ENCODE measurements at regions not wholly inside any gene's neighbourhood (a gene's known extent, or its start where the extent isn't known, plus 50 kb on each side); places are given as distances from the start of the nearest gene placed in this dataset.
A peak's percentile ranks its signal among the peaks of the same experiment; 100 is the strongest.
"Not testable (repeated sequence)": the region's sequence is repeated elsewhere in the genome, so short reads cannot be mapped to it uniquely, and the experiment has no call there.

DNA sequence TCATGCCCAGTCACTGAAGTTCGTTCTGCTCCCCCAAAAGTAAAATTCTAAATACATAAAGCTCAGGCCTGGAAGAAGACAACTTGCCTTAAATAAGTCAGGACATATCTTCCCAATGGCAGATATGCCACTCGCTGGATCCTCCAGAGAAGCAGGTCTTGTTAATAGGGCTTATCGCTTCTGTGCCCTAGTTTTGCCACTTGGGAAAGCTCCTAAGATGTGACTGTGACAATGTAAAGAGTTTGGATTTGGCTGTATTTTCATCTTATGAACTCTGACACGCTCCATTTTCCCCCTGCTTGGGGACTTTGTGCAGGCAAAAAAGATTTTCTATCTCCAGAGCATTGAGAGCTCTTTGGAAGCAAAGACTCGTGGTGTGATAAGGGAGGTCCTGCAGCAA lies 279.9 kb downstream of the WDR11 start:
- no peak for DNase-seq

DNA sequence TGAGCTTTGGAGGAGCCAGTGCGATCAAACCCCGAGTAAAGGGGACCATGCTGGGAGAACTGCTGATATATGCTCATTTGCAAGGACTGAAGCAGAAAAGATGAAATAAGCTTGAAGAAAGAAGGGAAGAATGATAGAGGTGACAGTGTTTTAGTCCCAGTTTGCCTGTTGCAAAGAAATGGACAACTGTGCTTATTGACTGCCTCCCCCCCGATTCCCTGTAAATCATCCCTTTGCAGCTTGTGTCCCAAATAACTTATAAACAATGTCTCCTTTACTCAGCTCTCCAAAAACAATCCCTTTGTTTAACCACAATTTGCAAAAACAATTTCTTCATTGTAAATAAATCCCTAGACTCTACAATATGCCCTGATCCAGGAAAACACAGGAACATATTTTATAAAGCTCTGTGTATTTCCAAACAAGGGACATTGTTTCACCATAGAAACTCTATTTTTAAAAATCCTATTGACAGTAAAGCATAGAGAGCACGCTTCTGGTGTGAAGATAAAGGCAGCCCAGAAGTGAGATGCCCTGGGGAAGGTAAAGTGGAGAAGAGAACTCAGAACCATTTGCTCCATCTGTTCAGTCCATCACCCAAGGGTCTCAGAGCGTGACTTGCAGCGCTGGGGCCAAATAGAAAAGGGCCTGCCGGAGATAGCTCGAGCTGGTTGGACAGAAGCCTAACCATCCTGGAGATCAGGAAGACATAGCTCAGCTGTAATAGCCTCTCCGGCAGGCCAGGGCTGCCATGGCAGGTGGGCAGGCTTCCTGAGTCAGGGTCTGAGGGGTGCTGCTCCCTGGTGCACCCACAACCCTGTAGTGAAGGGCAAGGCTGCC lies 280.5 kb downstream of the WDR11 start:
- peak in 19 of 58 donors; percentile 12 to 73 (median 37) for DNase-seq

DNA sequence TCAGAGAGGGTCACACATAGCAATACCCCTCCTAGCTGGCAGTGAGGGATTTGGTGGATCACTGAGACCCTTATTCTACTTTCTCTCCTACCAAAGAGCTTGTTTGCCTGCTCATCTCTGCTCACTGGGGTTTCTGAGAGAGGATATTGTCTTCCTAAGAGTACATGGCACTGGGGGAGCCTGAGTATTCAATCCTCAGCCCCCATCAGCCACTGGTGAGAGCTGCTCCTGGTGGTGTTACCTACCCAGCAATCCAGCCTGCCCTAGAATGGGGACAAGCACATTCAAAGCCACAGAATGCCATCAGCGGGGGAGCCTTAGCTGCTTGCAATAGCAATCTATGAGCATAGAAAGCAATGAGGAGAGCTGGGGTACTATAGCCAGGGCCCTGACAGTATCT lies 281.1 kb downstream of the WDR11 start:
- peak in 7 of 58 donors; percentile 13 to 73 (median 53) for DNase-seq

DNA sequence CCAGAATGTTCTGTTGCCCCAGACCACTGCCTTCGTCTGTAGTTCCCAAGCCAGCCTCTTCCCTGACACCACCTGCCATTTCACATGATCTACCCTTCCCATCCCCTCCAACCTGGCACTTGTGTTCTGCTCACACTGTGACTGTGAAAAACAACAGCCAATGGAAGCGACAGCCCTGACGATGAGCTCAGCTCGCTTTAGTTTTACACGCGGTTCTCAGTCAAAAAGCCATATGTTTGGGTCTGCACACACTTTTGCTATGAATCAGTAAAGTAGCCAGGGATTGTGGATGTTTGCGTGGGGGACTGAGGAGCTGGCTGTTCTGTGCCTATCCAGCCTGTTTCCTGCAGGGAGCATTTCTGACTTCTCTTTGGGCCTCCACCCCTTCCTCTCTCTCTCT lies 282.7 kb downstream of the WDR11 start:
- peak in 8 of 58 donors; percentile 13 to 49 (median 25) for DNase-seq

DNA sequence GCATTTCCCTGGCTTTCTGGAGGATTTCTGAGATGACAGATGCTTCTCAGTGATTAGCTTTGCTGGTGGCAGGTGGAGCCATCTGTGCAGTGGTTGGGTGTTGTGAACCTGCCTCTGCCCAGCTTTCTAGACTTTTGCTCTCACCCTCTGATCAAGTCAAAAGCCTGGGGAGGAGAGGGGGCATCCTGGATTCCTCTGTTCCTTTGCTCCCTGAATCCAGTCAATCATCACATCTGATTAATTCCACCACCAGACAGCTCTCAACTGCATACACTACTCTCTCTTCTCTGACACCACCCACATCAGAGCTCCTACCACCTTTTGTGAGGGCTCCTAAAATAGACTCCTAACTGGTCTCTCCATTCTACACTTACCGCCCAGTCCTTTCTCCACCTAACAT lies 283.5 kb downstream of the WDR11 start:
- DNase-seq: no peak

DNA sequence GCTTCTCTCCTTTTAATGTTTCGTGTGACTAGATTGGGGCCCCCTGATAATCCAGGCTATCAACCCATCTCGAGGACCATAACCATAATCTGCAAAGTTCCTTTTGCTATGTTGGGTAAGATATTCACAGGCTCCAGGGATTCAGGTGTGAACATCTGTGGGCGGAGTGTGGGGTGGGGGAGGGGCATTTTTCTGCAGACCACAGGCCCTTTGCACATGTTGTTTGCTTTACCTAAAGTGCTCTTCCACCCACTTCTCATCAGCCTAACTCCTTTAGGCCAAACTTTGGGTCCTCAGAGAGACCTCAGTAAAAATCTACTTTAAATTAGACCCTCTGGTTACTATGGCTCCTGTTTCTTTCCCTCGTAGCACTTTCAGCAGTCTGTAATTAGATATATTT lies 284.4 kb downstream of the WDR11 start:
- no peak for DNase-seq

DNA sequence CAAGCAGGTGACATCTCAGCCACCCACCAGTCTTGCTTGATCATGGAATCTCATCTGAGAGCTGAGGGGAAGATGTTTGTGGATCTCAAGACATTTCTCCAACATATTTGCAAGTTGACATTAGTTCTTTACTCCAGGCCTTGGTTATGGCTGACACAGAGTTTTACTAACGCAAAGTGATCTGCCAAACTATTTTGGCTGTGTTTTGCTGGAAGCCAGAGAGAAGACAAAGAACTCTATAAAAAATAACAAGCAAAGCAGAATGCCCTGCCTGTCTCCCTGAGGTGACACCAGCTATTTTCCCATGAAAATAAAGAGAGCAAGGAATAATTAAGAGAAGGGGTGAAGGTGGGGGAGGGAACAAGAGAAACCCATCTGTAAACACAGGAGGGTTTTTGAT lies 286.4 kb downstream of the WDR11 start:
- DNase-seq: no peak

DNA sequence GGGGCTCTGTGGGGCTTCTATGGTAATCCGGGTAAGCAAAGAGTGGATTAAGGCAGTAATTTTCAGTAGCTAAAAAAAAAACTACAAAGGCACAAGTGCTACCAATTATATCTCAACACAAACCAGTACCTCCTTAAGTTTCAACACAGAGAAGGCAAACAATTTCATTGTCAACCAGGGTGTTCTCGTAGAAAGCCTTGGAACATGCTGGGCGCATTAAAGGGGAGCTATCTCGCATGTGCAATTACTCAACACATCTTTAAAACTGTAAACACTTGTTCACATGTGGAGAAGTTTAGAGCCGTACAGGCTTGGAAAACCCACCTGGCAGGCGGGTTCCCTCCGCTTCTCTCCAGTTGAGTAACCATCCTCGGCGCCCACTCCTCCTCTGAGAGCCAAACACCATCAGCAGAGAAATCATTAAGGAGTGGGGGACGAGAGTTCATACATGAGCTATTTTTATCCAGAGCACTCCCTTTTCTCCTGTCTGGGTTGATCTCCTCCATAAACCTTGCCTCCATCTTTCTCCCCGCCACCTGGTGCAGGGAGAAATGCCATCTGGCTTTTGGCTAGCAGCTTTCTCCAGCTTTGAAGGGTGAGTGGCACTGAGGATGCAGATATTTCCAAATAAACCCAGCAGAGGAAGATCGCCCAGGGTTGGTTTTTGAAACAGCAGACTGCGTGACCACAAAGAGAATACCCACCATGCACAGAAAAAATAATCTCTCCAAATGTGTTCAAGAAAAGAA lies 287.1 kb downstream of the WDR11 start:
- no peak for DNase-seq

DNA sequence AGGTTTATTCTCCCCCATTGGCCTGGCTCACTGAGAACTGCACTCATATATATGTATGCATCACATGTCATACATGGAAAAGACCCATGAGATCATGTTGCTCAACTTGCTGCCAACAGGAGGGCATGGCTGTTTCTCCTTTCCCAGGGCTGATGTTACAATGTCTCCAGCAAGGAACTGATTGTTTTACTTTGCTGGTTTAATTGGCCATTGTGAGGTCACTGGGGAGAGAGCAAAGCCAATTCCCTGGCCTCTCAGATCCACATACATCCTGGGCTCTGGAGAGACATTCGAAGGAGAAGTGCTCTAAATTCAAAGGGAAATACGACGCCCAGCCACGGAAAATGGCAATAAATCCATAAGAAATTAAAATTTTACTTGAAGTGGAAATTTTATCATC lies 287.8 kb downstream of the WDR11 start:
- DNase-seq: no peak

DNA sequence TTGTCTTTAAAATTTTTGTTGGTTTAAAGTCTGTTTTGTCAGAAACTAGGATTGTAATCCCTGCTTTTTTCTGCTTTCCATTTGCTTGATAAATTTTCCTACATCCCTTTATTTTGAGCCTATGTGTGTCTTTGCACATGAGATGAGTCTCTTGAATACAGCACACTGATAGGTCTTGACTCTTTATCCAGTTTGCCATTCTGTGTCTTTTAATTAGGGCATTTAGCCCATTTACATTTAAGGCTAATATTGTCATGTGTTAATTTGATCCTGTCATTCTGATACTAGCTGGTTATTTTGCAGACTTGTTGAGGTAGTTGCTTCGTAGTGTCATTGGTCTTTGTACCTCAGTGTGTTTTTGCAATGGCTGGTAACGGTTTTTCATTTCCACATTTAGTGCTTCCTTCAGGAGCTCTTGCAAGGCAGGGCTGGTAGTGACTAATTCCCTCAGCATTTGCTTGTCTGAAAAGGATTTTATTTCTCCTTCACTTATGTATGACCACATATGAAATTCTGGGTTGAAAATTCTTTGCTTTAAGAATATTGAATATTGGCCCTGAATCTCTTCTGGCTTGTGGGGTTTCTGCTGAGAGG lies 294.7 kb downstream of the WDR11 start:
- DNase-seq: not testable (repeated sequence)

DNA sequence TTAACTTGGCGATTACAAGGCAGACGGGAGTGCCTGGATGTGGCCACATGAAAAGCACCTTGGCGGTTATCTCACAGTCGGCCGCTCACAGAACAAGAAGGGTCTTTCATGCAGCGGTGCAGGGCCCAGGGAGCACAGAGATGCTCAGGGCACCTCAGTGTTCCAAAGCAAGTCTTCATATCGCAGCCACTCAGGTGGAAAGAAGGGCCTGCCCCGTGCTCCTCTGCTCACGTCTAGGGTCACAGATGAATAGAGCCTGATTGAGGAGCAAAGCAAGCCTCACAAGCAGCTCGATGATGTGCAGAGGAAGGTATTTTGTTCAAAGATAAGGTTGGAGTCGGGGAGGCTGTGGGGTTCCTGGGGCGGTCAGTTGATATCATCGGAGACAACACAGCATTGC lies 297.8 kb downstream of the WDR11 start:
- DNase-seq: no peak

DNA sequence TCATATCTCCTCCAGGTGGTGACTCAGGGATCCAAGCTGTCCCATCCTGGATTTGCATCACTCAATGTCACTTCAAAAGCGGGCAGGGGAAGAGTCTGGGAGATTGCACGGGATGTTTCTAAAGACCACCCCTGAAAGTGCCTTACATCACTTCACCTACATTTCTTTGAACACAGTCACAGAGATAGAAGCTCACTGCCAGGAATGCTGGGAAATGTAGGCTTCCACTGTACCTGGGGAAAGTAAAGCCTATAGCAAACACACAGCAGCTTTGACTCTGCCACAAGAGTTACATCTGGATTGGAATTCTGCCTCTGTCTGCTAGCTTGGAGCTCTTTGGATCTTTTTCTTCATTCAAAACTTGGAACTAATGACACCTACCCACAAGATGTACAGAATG lies 300.9 kb downstream of the WDR11 start:
- no peak for DNase-seq

DNA sequence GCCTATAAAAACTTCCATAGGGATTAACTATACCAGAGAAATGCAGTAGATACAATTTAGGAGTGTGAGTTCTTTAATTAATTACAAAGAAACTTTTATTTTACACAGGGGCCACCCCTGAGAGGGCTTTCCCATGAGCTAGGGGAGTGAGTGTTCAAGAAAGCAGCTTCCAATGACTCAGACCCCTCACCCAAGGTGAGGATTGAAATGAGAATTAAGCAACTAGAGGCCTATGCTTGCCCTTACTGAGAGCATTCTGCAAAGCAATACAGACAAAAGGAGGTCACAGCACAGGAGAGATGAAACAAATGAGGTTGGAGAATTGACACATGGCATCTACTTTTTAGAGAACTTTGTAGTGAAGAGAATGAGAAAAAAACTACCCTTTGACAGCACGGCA lies 301.8 kb downstream of the WDR11 start:
- DNase-seq: no peak

DNA sequence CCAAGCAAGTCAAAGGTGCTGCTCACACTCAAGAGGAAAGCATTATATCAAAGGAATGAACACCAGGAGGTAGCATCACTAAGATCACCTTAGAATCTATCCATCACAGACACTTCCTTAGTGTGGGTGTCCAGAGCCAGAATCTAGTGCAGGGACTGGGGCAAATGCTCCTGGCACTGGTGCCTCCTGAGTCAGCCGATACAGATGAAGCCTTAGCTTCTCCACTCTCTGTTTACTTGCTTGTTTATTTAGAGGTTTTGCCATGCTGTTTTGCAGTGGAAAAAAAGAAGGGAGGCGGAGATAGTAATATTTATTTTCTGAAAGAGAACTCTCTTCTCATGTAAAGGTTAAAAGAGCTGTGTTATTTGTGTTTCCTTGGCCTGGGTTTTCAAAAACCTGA lies 303.1 kb downstream of the WDR11 start:
- peak in 1 of 58 donors; percentile 16 for DNase-seq

DNA sequence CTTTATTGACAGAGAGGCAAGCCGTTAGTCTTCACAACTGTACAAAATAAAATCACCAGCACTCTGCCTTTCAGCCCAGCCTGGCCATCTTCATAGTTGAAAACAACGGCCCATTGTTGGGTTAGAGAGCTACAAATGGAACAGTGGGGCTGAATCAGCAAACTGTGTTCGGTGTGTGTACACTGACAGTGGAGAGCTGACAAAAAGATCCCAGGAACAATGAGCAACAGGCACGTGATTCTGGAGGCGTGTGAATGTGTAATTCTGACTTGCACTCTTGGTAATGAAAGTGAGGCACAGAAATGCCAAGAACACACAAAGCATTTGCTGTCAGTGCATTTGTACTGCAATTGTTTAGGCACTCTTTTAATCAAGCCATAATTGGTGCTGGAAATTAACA lies 303.7 kb downstream of the WDR11 start:
- DNase-seq: peak in 53 of 58 donors; percentile 13 to 95 (median 75)

DNA sequence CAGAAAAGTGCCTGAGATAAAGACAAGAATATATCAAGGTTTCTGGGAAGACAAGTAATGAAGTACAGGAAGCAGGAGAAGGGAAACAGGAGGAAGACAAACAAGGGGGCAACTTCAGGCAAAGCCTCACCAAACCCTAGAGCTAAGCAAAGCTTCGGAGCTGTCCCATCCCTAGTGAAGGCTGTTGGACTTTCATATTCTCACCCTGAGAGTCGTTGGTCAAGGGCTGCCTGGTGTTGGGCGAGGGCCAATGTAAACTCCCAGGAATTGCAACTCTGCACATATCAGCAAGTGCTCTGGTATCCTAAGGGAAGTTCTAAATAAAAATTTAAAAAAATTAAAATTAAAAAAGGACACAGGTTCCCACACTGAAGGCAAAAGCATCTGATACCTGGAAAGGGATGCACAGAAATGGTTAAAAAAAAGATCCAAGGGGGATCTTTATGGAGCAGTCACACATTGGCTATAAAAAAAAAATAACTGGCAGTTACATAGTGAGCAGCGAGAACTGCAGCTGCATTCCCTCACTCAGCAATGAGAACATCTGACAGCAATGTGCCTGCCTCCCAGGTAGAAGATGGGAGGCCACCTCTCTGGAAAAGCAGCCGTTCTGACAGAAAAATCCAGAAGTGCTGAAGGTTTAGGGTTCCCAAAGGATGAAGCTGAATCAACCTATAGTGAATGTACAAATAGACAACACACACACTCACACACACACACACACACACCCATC lies 304.7 kb downstream of the WDR11 start:
- peak in 1 of 58 donors; percentile 11 for DNase-seq

DNA sequence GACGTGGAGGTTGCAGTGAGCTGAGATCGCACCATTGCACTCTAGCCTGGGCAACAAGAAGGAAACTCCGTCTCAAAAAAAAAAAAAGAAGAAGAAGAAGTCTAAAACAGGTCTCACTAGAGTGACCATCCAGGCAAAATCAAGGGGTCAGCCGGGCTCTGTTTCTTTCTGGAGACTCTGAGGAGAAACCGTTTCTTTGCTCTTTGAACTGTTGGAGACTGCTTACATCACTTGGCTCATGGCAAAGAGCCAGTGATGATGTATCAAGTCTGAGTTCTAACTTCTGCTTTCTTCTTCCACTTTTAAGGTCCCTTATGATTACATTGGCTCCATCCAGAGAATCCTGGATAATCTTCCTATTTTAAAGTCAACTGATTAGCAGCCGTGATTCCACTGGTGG lies 306.8 kb downstream of the WDR11 start:
- DNase-seq: peak in 10 of 58 donors; percentile 6 to 49 (median 20)

DNA sequence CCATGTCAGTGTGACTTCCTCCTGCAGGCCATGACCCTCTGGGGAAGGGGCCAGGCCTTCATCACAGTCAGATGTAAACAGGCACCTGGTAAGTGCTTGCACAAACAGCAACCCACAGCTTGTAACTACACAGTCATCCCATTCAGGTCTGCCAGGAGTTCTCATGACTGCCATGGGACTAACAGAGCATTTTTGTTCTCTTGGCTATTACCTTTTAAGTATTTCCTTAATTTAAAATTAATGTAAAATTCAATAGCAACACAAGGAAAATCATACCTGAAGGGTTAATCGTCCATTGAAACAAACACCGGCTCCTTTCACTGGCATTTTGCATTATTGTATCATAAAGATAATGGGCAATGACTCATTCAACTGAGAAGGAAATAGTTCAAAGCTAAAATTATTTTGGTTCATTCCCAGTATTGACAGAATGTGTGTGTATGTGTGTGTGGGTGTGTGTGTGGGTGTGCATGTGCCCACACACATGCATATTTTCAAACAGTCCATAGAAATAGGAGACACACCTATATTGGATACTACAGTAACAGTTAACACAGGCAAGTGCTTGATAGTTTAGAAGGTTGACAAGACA lies 307.9 kb downstream of the WDR11 start:
- DNase-seq: peak in 2 of 58 donors; percentile 6 to 24

DNA sequence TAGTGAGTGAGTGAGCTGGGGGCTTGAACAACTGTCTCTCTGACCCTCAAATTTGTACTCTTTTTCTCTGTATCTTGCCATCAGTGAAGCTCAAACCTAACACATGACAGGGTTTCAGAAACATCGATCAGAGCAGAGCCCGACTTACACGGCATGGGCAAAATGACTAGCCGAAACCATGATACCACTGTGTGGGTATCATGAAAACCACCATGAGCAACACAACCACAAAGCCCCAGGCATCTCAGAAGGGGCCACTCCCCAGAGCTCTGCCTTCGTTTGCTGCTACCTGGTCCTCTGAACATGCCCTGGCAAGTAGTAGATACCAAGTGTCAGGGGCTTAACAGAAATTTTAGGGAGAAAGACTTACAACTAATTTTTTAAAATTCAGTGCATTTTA lies 308.5 kb downstream of the WDR11 start:
- DNase-seq: no peak

DNA sequence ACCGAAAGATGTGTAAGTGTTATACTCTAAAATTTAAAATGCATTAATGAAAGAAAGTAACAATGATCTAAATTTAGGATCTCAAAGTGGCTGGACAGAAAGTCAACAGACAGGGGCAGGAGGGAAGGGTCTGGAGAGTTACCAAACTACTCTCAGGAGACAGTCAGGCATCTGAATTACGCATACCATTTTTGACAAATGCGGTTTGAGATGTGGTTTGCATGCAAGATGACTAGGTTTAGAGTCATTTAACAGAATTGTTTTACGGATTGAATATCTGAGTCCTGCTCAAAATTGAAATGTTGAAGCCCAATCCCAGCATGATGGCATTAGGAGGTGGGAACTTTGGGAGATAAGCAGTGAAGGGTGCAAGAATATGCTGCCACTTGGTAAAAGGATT lies 314.1 kb downstream of the WDR11 start:
- no peak for DNase-seq
